ENCODE measurements at regions not wholly inside any gene's neighbourhood (a gene's known extent, or its start where the extent isn't known, plus 50 kb on each side); places are given as distances from the start of the nearest gene placed in this dataset.

GRCh38 chr2:15858466-15858865 is 81.9 kb upstream of the MYCN start:
- intact Hi-C loops (cut with DNase I) = no loop called here
- Histone ChIP-seq H3K27ac (no peak overlapping the region), H3K4me3 (no peak overlapping the region), H3K4me1 (no peaks in the 10 kb centered on the region), H3K36me3 (replicated peaks in 1 of 2; ENCODE audit: insufficient read depth in 1 of 2, low read depth in 2 of 2) (no peaks in the 10 kb centered on the region), H3K27me3 (no peaks in the 10 kb centered on the region), H3K9me3 (no peaks in the 10 kb centered on the region)
- no peak for DNase-seq
- TF ChIP-seq CTCF (IDR thresholded peaks at IDR 0.05) (no peak), POLR2A (IDR thresholded peaks at IDR 0.05) (no peak)
- ATAC-seq = no peak
- WGBS, 2 donors = 81 to 85% methylated on average over 6 of the region's 6 CpGs

GRCh38 chr2:15860051-15860663 is 80.2 kb upstream of the MYCN start:
- Histone ChIP-seq H3K36me3 (replicated peaks in 1 of 2; ENCODE audit: insufficient read depth in 1 of 2, low read depth in 2 of 2) (no peaks in the 10 kb centered on the region), H3K27me3 (no peaks in the 10 kb centered on the region), H3K4me1 (no peaks in the 10 kb centered on the region), H3K9me3 (no peaks in the 10 kb centered on the region), H3K4me3 (no peak overlapping the region), H3K27ac (no peak overlapping the region)
- intact Hi-C loops (cut with DNase I) = no loop called here
- ATAC-seq (no peak), DNase-seq (no peak)
- TF ChIP-seq CTCF (IDR thresholded peaks at IDR 0.05) (no peak), POLR2A (IDR thresholded peaks at IDR 0.05) (no peak)

- DNase-seq (no peak), ATAC-seq (no peak)
- Histone ChIP-seq H3K27ac (no peak overlapping the region), H3K36me3 (replicated peaks in 1 of 2; ENCODE audit: insufficient read depth in 1 of 2, low read depth in 2 of 2) (no peaks in the 10 kb centered on the region), H3K4me1 (no peaks in the 10 kb centered on the region), H3K4me3 (no peak overlapping the region), H3K9me3 (no peaks in the 10 kb centered on the region), H3K27me3 (no peaks in the 10 kb centered on the region)
- 47 to 50% methylated on average over 1 of the region's 1 CpG for WGBS, 2 donors
- TF ChIP-seq CTCF (IDR thresholded peaks at IDR 0.05) (no peak), POLR2A (IDR thresholded peaks at IDR 0.05) (no peak)
- intact Hi-C loops (cut with DNase I) = no loop called here
These were observed 79.6 kb upstream of the MYCN start for GRCh38 chr2:15860760-15861159.

- WGBS, 2 donors = 68 to 69% methylated on average over 6 of the region's 6 CpGs
- no peak for ATAC-seq
- intact Hi-C loops (cut with DNase I) = no loop called here
These were observed 79.1 kb upstream of the MYCN start for GRCh38 chr2:15861172-15861822.

More at GRCh38 chr2:15861172-15861822, 79.1 kb upstream of the MYCN start:
- no peak for DNase-seq
- no peaks in the 10 kb centered on the region for H3K4me1 ChIP-seq
- H3K27ac ChIP-seq = no peak overlapping the region
- TF ChIP-seq CTCF (IDR thresholded peaks at IDR 0.05) = no peak
- TF ChIP-seq POLR2A (IDR thresholded peaks at IDR 0.05) = no peak
- H3K4me3 ChIP-seq = no peak overlapping the region
- H3K36me3 ChIP-seq (replicated peaks in 1 of 2; ENCODE audit: insufficient read depth in 1 of 2, low read depth in 2 of 2) = no peaks in the 10 kb centered on the region
- no peaks in the 10 kb centered on the region for H3K9me3 ChIP-seq
- no peaks in the 10 kb centered on the region for H3K27me3 ChIP-seq

All from body of pancreas (tissue), 4 donors.